OCI-LY7 (cell line): ENCODE measurements at regions not wholly inside any gene's neighbourhood (a gene's known extent, or its start where the extent isn't known, plus 50 kb on each side); places are given as distances from the start of the nearest gene placed in this dataset.

Source experiments
- BruUV-seq: library from RNA; stranded (reverse); fragments of 400-500 nt; replicated peaks from 2 replicates; lab custom pipeline; 2021; lab: Mats Ljungman, UMichigan
- CTCF ChIA-PET: fragments of 300-600 bp; sonication (Branson Sonifier 250); formaldehyde crosslinking; loops from one replicate; lab custom pipeline; 2022; ENCODE audit warnings: antibody characterized with exemption; ENCODE audit not compliant: unreplicated experiment; lab: Charles Lee
- POLR2A ChIA-PET: fragments of 300-600 bp; sonication (Branson Sonifier 250); formaldehyde crosslinking; loops from one replicate; lab custom pipeline; 2022; ENCODE audit warnings: antibody characterized with exemption; lab: Charles Lee
- DNase-seq: peaks from one replicate; pipeline ENCODE4 v3.0.0-alpha.2; 2015; ENCODE audit warnings: low spot score
- H2AFZ ChIP-seq: fragments of 200-600 bp; sonication (generic), shearing (Covaris generic); 2 replicates; pipeline ENCODE4 v1.6.1; 2014; ENCODE audit warnings: mild to moderate bottlenecking, antibody characterized with exemption, low read length, moderate library complexity
- H3K27ac ChIP-seq: fragments of 200-600 bp; sonication (generic); 2 replicates; pipeline ENCODE4 v1.5.1; 2014; ENCODE audit warnings: mixed run types, low read depth, mild to moderate bottlenecking, moderate library complexity, low read length, inconsistent platforms; ENCODE audit not compliant: poor library complexity, severe bottlenecking
- H3K36me3 ChIP-seq: fragments of 200-600 bp; sonication (generic); 2 replicates; pipeline ENCODE4 v1.6.1; 2014; ENCODE audit warnings: mild to moderate bottlenecking, antibody characterized with exemption, low read length, moderate library complexity, mixed read lengths; ENCODE audit not compliant: insufficient read depth
- H3K4me1 ChIP-seq: fragments of 200-600 bp; sonication (generic); 2 replicates; pipeline ENCODE4 v1.5.1; 2014; ENCODE audit warnings: mild to moderate bottlenecking, low read length; ENCODE audit not compliant: insufficient read depth, poor library complexity, severe bottlenecking
- H3K4me2 ChIP-seq: fragments of 200-600 bp; sonication (generic); 2 replicates; pipeline ENCODE4 v1.6.1; 2014; ENCODE audit warnings: mild to moderate bottlenecking, low read length
- H3K4me3 ChIP-seq: fragments of 200-600 bp; sonication (generic); 2 replicates; pipeline ENCODE4 v1.5.1; 2014; ENCODE audit warnings: mild to moderate bottlenecking, low read depth, low read length; ENCODE audit not compliant: poor library complexity, severe bottlenecking
- H3K79me2 ChIP-seq: fragments of 200-600 bp; sonication (generic); 2 replicates; pipeline ENCODE4 v1.6.1; 2016; ENCODE audit warnings: low read depth, mild to moderate bottlenecking, low read length, moderate library complexity, mixed read lengths; ENCODE audit not compliant: insufficient read depth
- H3K9me2 ChIP-seq: fragments of 200-600 bp; sonication (generic); 2 replicates; pipeline ENCODE4 v1.6.1; 2016; ENCODE audit warnings: mild to moderate bottlenecking, low read length, mixed read lengths; ENCODE audit not compliant: insufficient read depth
- H3K9me3 ChIP-seq: fragments of 200-600 bp; sonication (generic); 2 replicates; pipeline ENCODE4 v1.6.1; 2014; ENCODE audit warnings: mild to moderate bottlenecking, mixed run types, low read length, mixed read lengths
- H4K20me1 ChIP-seq: fragments of 200-600 bp; sonication (generic); 2 replicates; pipeline ENCODE4 v1.6.1; 2014; ENCODE audit warnings: mild to moderate bottlenecking, antibody characterized with exemption, low read length, moderate library complexity, mixed read lengths; ENCODE audit not compliant: insufficient read depth
- CTCF ChIP-seq: fragments of 200-600 bp; sonication (generic); conservative IDR thresholded peaks from 2 replicates; pipeline ENCODE4 v1.5.1; 2014; ENCODE audit warnings: mild to moderate bottlenecking, antibody characterized with exemption, low read length, moderate library complexity, mixed read lengths
- EZH2phosphoT487 ChIP-seq: fragments of 200-600 bp; sonication (generic); IDR thresholded peaks from 2 replicates; pipeline ENCODE4 v1.6.1; 2018; ENCODE audit warnings: low read depth, borderline replicate concordance, mild to moderate bottlenecking, mixed run types, antibody characterized with exemption, low read length, moderate library complexity, mixed read lengths
- intact Hi-C: fragments of 100-400 bp; cut with micrococcal nuclease; formaldehyde crosslinking; loops from one replicate; pipeline ENCODE4 v1.10.0; 2022; ENCODE audit not compliant: unreplicated experiment

DNA sequence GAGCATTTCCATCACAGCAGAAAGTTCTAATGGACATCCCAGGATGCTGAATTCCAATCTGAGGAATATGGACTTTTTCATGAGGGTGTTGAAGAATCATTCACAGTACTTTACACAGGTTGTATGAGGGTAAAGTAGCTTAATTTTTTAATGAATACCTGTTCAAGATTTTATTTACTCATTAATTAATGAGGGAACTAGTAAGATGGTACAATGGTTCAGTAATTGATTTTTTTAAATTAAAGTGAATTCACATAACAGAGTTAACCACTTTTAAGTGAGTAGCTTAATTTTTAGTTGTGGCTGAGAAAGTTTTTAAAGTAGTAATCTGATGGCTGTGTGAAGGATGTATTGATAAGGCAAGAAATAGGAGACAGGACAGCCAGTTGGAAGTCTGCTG is 266.5 kb downstream of the GFRA1 start:
- Histone ChIP-seq H2AFZ (no peak overlapping the region), H3K9me2 (no peaks in the 10 kb centered on the region), H3K36me3 (no peaks in the 10 kb centered on the region), H3K4me1 (no peaks in the 10 kb centered on the region), H3K4me3 (no peak overlapping the region), H3K9me3 (no peaks in the 10 kb centered on the region), H3K27ac (no peak overlapping the region), H4K20me1 (no peaks in the 10 kb centered on the region), H3K79me2 (no peaks in the 10 kb centered on the region), H3K4me2 (no peak overlapping the region)
- BruUV-seq = no TSS peak
- POLR2A ChIA-PET = interaction anchor here (0.6 kb wide), 1 partner anchor 932 kb away, joined by 3 read pairs; no protein-coding TSS in a partner anchor
- no peak for TF ChIP-seq CTCF
- TF ChIP-seq EZH2phosphoT487 = no peak
- intact Hi-C loops = no loop called here
- no peak for DNase-seq
- CTCF ChIA-PET = no interaction called here

GRCh38 chr10:116005301-116005700 is 267.7 kb downstream of the GFRA1 start:
- no peak overlapping the region for H3K27ac ChIP-seq
- H3K9me2 ChIP-seq = no peaks in the 10 kb centered on the region
- intact Hi-C loops = no loop called here
- no peaks in the 10 kb centered on the region for H3K4me1 ChIP-seq
- CTCF ChIA-PET = no interaction called here
- no peak overlapping the region for H3K4me2 ChIP-seq
- no peak overlapping the region for H2AFZ ChIP-seq
- H3K9me3 ChIP-seq = no peaks in the 10 kb centered on the region
- no peaks in the 10 kb centered on the region for H3K79me2 ChIP-seq
- no peak for DNase-seq
- no TSS peak for BruUV-seq
- H3K36me3 ChIP-seq = no peaks in the 10 kb centered on the region
- TF ChIP-seq EZH2phosphoT487 (no peak), CTCF (no peak)
- H3K4me3 ChIP-seq = no peak overlapping the region
- H4K20me1 ChIP-seq = no peaks in the 10 kb centered on the region
- POLR2A ChIA-PET = interaction anchor here (0.9 kb wide), 1 partner anchor 13 kb away, joined by 3 read pairs; no protein-coding TSS in a partner anchor

DNA sequence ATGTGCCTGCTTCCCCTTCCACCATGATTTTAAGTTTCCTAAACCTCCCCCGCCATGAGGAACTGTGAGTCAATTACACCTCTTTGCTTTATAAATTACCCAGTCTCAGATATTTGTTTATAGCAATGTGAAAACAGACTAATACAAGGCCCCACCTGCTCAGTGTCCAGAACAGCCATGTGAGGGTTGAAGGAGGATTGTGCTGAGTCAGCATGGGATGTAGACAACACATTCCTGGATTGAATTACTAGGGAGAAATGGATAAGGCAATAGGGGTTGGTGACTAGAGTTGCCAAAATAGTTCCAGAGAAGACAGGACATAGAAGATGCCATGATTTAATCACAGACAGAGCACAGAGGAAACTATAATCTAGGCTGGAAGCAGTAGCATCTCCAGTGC is 270.3 kb downstream of the GFRA1 start:
- TF ChIP-seq CTCF (no peak), EZH2phosphoT487 (no peak)
- no peaks in the 10 kb centered on the region for H3K36me3 ChIP-seq
- DNase-seq = no peak
- BruUV-seq = no TSS peak
- ChIA-PET CTCF (no interaction called here), POLR2A (no interaction called here)
- no peaks in the 10 kb centered on the region for H4K20me1 ChIP-seq
- no peaks in the 10 kb centered on the region for H3K9me2 ChIP-seq
- H3K4me1 ChIP-seq = no peaks in the 10 kb centered on the region
- H3K4me2 ChIP-seq = no peak overlapping the region
- intact Hi-C loops = no loop called here
- no peak overlapping the region for H3K4me3 ChIP-seq
- H3K79me2 ChIP-seq = no peaks in the 10 kb centered on the region
- no peak overlapping the region for H2AFZ ChIP-seq
- no peaks in the 10 kb centered on the region for H3K9me3 ChIP-seq
- no peak overlapping the region for H3K27ac ChIP-seq
